ENCODE measurements at regions not wholly inside any gene's neighbourhood (a gene's known extent, or its start where the extent isn't known, plus 50 kb on each side); places are given as distances from the start of the nearest gene placed in this dataset.

DNA sequence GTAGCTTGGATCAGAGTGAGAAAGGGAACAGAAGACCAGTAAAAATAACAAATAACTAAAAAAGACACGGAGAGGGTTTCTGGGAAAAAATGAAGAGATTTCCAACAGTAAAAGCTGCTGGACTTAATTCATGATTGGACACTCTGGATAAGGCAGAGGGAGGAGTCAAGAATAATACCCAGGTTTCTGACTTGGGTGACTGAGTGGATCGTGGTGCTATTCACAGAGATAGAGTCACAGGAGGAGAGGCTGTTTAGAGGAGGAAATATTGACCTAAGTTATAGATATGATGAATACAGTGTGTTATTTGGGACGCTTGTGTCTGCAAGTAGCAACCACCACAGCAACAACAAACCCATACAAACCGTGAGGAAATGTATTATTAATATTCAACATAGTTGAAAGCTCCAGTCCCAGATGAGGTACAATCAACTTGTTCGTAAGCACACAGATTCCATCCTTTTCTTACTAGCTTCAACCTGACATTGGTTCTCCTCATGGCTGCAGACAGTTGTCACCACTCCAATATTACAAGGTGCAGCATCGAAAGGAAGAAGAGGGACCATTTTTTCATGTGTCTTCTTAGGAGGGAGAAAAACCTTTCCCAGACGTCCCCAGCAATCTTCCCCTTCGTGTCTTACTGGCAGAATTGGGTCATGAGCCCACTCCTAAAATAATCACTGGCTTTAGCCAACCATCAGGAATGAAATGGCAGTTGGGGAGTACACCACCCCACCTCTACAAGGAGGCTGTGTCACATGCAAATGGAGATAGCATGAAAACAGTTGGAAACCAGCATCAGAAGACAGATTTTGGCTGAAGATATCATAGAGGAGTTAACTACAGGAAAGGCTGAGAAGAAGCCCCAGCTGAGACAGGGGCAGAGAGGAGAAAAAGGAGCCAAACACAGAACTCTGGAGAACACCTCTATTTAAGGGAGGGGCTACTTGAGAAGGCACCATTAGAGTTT is 387.8 kb downstream of the SHQ1 start:
- TF ChIP-seq, protein P1, sequence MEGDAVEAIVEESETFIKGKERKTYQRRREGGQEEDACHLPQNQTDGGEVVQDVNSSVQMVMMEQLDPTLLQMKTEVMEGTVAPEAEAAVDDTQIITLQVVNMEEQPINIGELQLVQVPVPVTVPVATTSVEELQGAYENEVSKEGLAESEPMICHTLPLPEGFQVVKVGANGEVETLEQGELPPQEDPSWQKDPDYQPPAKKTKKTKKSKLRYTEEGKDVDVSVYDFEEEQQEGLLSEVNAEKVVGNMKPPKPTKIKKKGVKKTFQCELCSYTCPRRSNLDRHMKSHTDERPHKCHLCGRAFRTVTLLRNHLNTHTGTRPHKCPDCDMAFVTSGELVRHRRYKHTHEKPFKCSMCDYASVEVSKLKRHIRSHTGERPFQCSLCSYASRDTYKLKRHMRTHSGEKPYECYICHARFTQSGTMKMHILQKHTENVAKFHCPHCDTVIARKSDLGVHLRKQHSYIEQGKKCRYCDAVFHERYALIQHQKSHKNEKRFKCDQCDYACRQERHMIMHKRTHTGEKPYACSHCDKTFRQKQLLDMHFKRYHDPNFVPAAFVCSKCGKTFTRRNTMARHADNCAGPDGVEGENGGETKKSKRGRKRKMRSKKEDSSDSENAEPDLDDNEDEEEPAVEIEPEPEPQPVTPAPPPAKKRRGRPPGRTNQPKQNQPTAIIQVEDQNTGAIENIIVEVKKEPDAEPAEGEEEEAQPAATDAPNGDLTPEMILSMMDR (conservative IDR thresholded peaks at IDR 0.05; ENCODE audit: low read depth, low read length): no peak
- TF ChIP-seq BHLHE40 (IDR thresholded peaks at IDR 0.05; ENCODE audit: low read depth, low read length) (no peak), POLR2A (IDR thresholded peaks at IDR 0.05; ENCODE audit: low read depth, low read length) (no peak), MAFK (IDR thresholded peaks at IDR 0.05; ENCODE audit: low read depth, low read length) (no peak), RCOR1 (IDR thresholded peaks at IDR 0.05; ENCODE audit: insufficient replicate concordance, low read length) (no peak), RAD21 (IDR thresholded peaks at IDR 0.05; ENCODE audit: low read length) (no peak), NFE2L2 (IDR thresholded peaks at IDR 0.05; ENCODE audit: low read depth, low read length) (no peak), RFX5 (IDR thresholded peaks at IDR 0.05; ENCODE audit: low read depth, low read length) (no peak)

All from IMR-90 (cell line).